Liver (tissue), 8 donors: ENCODE measurements at regions not wholly inside any gene's neighbourhood (a gene's known extent, or its start where the extent isn't known, plus 50 kb on each side); places are given as distances from the start of the nearest gene placed in this dataset.

Experiments used
- DNase-seq: peaks from one replicate; pipeline ENCODE4 v3.0.0-alpha.2; 2017; ENCODE audit warnings: low spot score
- H3K27ac ChIP-seq, 2 donors: one replicate each; pipeline ENCODE4 v1.7.0; 2013; ENCODE audit warnings: inconsistent platforms in 2 of 2, low read length in 2 of 2, control low read depth in 1 of 2, low read depth in 1 of 2, mild to moderate bottlenecking in 1 of 2
- H3K27me3 ChIP-seq, 4 donors: one replicate each; pipeline versions ENCODE4 v1.6.1 to v1.7.0; 2013; ENCODE audit warnings: low read length in 3 of 4, inconsistent platforms in 1 of 4, mild to moderate bottlenecking in 1 of 4, moderate library complexity in 1 of 4; ENCODE audit not compliant: control insufficient read depth in 4 of 4, insufficient read depth in 4 of 4
- H3K36me3 ChIP-seq, 4 donors: one replicate each; pipeline versions ENCODE4 v1.6.1 to v1.7.0; 2013; ENCODE audit warnings: low read length in 3 of 4, mild to moderate bottlenecking in 3 of 4, low read depth in 1 of 4, moderate library complexity in 1 of 4; ENCODE audit not compliant: control insufficient read depth in 4 of 4, insufficient read depth in 3 of 4
- H3K4me1 ChIP-seq, 4 donors: one replicate each; pipeline versions ENCODE4 v1.6.1 to v1.7.0; 2013; ENCODE audit warnings: low read length in 3 of 4, mild to moderate bottlenecking in 3 of 4, moderate library complexity in 1 of 4; ENCODE audit not compliant: control insufficient read depth in 4 of 4, insufficient read depth in 4 of 4
- H3K4me3 ChIP-seq, 3 donors: one replicate each; pipeline versions ENCODE4 v1.6.1 to v1.7.0; 2013; ENCODE audit warnings: low read length in 3 of 3, control low read depth in 1 of 3, low read depth in 1 of 3, mild to moderate bottlenecking in 1 of 3
- H3K9ac ChIP-seq, 2 donors: one replicate each; pipeline ENCODE4 v1.7.0; 2013; ENCODE audit warnings: low read length in 2 of 2, mild to moderate bottlenecking in 2 of 2, moderate library complexity in 2 of 2, control low read depth in 1 of 2, low read depth in 1 of 2
- H3K9me3 ChIP-seq, 4 donors: one replicate each; pipeline versions ENCODE4 v1.6.1 to v1.7.0; 2013; ENCODE audit warnings: low read length in 3 of 4; ENCODE audit not compliant: control insufficient read depth in 4 of 4
- ATF3 ChIP-seq: IDR thresholded peaks from 2 replicates; pipeline ENCODE4 v1.6.1; 2016; ENCODE audit warnings: antibody characterized with exemption
- EGR1 ChIP-seq, 2 donors: IDR thresholded peaks; 2 replicates each; pipeline ENCODE4 v1.6.1; 2016 to 2018; ENCODE audit warnings: antibody characterized with exemption in 2 of 2, low read depth in 2 of 2
- FOXA1 ChIP-seq: IDR thresholded peaks from 2 replicates; pipeline ENCODE4 v1.6.1; 2016; ENCODE audit warnings: antibody characterized with exemption
- FOXA2 ChIP-seq: IDR thresholded peaks from 2 replicates; pipeline ENCODE4 v1.6.1; 2016; ENCODE audit warnings: antibody characterized with exemption
- GABPA ChIP-seq, 2 donors: IDR thresholded peaks in 1 of 2; conservative IDR thresholded peaks in 1 of 2; 2 replicates each; pipeline ENCODE4 v1.6.1; 2016; ENCODE audit warnings: antibody characterized with exemption in 2 of 2, mild to moderate bottlenecking in 1 of 2, moderate library complexity in 1 of 2
- HNF4A ChIP-seq, 2 donors: conservative IDR thresholded peaks; 2 replicates each; pipeline ENCODE4 v1.6.1; 2016; ENCODE audit warnings: antibody characterized with exemption in 2 of 2, mild to moderate bottlenecking in 2 of 2
- HNF4G ChIP-seq: IDR thresholded peaks from 2 replicates; pipeline ENCODE4 v1.6.1; 2016; ENCODE audit warnings: antibody characterized with exemption
- JUND ChIP-seq, 2 donors: IDR thresholded peaks; 2 replicates each; pipeline ENCODE4 v1.6.1; 2016; ENCODE audit warnings: antibody characterized with exemption in 2 of 2
- NR2F2 ChIP-seq: IDR thresholded peaks from 2 replicates; pipeline ENCODE4 v1.6.1; 2016; ENCODE audit warnings: antibody characterized with exemption
- RAD21 ChIP-seq, 2 donors: IDR thresholded peaks; 2 replicates each; pipeline ENCODE4 v1.6.1; 2016; ENCODE audit warnings: antibody characterized with exemption in 2 of 2, mild to moderate bottlenecking in 2 of 2
- RXRA ChIP-seq, 2 donors: IDR thresholded peaks; 2 replicates each; pipeline ENCODE4 v1.6.1; 2017 to 2018; ENCODE audit warnings: antibody characterized with exemption in 2 of 2, mild to moderate bottlenecking in 1 of 2
- SP1 ChIP-seq: IDR thresholded peaks from 2 replicates; pipeline ENCODE4 v1.6.1; 2018; ENCODE audit warnings: antibody characterized with exemption, mild to moderate bottlenecking
- TAF1 ChIP-seq: conservative IDR thresholded peaks from 2 replicates; pipeline ENCODE4 v1.6.1; 2016; ENCODE audit warnings: antibody characterized with exemption, mild to moderate bottlenecking
- YY1 ChIP-seq: IDR thresholded peaks from 2 replicates; pipeline ENCODE4 v1.6.1; 2016; ENCODE audit warnings: antibody characterized with exemption, mild to moderate bottlenecking
- ZBTB33 ChIP-seq: IDR thresholded peaks from 2 replicates; pipeline ENCODE4 v1.6.1; 2016; ENCODE audit warnings: antibody characterized with exemption
- WGBS: extraction: QIAGEN DNeasy Blood & Tissue Kit; methylation state at CpG from one replicate; pipeline ENCODE4 v1.1.7; 2013; 5-methylcytosine and 5-hydroxymethylcytosine counted together
- TF ChIP-seq, protein P1 (sequence below): IDR thresholded peaks from 2 replicates; pipeline ENCODE4 v1.6.1; 2016; ENCODE audit warnings: antibody characterized with exemption, mild to moderate bottlenecking
- TF ChIP-seq, protein P2 (sequence below): fragments of 150-350 bp; IDR thresholded peaks from 2 replicates; pipeline ENCODE4 v1.5.1; 2017; ENCODE audit warnings: improper control_type of control experiment, low read depth, low read length; ENCODE audit not compliant: missing input control
- TF ChIP-seq, protein P3 (sequence below): IDR thresholded peaks from 2 replicates; pipeline ENCODE4 v1.6.1; 2016; ENCODE audit warnings: antibody characterized with exemption
- donor health status: healthy.
- donor health status: healthy.
- donor health status: healthy.
- donor health status: healthy.
- donor health status: healthy.

DNA sequence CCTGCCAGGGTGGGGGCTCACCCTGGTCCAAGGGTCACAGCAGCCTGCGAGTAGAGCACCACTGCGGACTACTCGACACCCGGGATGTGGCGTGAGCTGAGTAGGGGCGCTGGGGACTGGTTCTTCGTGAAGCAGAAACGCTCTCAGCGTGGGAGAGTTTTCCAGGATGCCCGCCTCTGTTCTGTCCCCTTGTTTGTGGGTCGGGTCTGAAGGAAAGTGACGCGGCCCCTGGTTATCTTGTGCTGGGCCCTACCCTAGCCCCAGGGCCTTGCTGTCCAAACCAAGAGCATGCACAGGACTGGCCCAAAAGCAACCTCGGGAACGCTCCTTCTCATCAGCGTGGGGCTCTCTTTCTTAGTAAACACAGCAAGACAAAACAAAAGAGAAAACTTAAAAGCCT is 303.3 kb downstream of the IRF8 start (continued):
- TF ChIP-seq ZBTB33 (no peak), RAD21 (IDR thresholded peaks at IDR 0.05) (no peak), RXRA (IDR thresholded peaks at IDR 0.05) (no peak), NR2F2 (no peak), YY1 (no peak), HNF4A (conservative IDR thresholded peaks at IDR 0.05) (no peak)

- Histone ChIP-seq H3K27me3 (peaks cover 2 to 8% (median 5%) of the 10 kb centered on the region in 4 donors), H3K4me1 (no peaks in the 10 kb centered on the region), H3K4me3 (no peak overlapping the region), H3K9ac (no peak overlapping the region), H3K36me3 (no peaks in the 10 kb centered on the region), H3K27ac (no peak overlapping the region), H3K9me3 (no peaks in the 10 kb centered on the region)
- 82% methylated on average over 11 of the region's 11 CpGs for WGBS
- no peak for TF ChIP-seq RAD21 (IDR thresholded peaks at IDR 0.05)
- TF ChIP-seq, protein P1, sequence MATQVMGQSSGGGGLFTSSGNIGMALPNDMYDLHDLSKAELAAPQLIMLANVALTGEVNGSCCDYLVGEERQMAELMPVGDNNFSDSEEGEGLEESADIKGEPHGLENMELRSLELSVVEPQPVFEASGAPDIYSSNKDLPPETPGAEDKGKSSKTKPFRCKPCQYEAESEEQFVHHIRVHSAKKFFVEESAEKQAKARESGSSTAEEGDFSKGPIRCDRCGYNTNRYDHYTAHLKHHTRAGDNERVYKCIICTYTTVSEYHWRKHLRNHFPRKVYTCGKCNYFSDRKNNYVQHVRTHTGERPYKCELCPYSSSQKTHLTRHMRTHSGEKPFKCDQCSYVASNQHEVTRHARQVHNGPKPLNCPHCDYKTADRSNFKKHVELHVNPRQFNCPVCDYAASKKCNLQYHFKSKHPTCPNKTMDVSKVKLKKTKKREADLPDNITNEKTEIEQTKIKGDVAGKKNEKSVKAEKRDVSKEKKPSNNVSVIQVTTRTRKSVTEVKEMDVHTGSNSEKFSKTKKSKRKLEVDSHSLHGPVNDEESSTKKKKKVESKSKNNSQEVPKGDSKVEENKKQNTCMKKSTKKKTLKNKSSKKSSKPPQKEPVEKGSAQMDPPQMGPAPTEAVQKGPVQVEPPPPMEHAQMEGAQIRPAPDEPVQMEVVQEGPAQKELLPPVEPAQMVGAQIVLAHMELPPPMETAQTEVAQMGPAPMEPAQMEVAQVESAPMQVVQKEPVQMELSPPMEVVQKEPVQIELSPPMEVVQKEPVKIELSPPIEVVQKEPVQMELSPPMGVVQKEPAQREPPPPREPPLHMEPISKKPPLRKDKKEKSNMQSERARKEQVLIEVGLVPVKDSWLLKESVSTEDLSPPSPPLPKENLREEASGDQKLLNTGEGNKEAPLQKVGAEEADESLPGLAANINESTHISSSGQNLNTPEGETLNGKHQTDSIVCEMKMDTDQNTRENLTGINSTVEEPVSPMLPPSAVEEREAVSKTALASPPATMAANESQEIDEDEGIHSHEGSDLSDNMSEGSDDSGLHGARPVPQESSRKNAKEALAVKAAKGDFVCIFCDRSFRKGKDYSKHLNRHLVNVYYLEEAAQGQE = no peak
- no peak for TF ChIP-seq ZBTB33
- TF ChIP-seq HNF4G = no peak
- TF ChIP-seq FOXA1 = no peak
- TF ChIP-seq JUND (IDR thresholded peaks at IDR 0.05) = no peak
- TF ChIP-seq SP1 = no peak
- TF ChIP-seq ATF3 = no peak
- TF ChIP-seq EGR1 (IDR thresholded peaks at IDR 0.05; ENCODE audit: low read depth in 2 of 2) = no peak
- TF ChIP-seq TAF1 = no peak
- TF ChIP-seq, protein P2, sequence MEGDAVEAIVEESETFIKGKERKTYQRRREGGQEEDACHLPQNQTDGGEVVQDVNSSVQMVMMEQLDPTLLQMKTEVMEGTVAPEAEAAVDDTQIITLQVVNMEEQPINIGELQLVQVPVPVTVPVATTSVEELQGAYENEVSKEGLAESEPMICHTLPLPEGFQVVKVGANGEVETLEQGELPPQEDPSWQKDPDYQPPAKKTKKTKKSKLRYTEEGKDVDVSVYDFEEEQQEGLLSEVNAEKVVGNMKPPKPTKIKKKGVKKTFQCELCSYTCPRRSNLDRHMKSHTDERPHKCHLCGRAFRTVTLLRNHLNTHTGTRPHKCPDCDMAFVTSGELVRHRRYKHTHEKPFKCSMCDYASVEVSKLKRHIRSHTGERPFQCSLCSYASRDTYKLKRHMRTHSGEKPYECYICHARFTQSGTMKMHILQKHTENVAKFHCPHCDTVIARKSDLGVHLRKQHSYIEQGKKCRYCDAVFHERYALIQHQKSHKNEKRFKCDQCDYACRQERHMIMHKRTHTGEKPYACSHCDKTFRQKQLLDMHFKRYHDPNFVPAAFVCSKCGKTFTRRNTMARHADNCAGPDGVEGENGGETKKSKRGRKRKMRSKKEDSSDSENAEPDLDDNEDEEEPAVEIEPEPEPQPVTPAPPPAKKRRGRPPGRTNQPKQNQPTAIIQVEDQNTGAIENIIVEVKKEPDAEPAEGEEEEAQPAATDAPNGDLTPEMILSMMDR = no peak
- TF ChIP-seq FOXA2 = no peak
- no peak for TF ChIP-seq GABPA (IDR thresholded peaks at IDR 0.05 in 1 of 2, conservative IDR thresholded peaks at IDR 0.05 in 1 of 2)
- no peak for TF ChIP-seq RXRA (IDR thresholded peaks at IDR 0.05)
- TF ChIP-seq, protein P3, sequence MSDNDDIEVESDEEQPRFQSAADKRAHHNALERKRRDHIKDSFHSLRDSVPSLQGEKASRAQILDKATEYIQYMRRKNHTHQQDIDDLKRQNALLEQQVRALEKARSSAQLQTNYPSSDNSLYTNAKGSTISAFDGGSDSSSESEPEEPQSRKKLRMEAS = no peak
- TF ChIP-seq NR2F2 = no peak
- DNase-seq = no peak
Observed at GRCh38 chr16:86202760-86203426, 303.9 kb downstream of the IRF8 start.
